GF-D8 (cell line): ENCODE measurements at regions not wholly inside any gene's neighbourhood (a gene's known extent, or its start where the extent isn't known, plus 50 kb on each side); places are given as distances from the start of the nearest gene placed in this dataset.

Source experiments
- DNase-seq: peaks from one replicate; lab custom pipeline; 2025; lab: John Stamatoyannopoulos, UW

GRCh38 chr3:117079997-117080396 is 370.4 kb downstream of the TUSC7 start:
- DNase-seq, result no peak

GRCh38 chr3:117080872-117081271 is 371.3 kb downstream of the TUSC7 start:
- DNase-seq, result no peak

- DNase-seq, result no peak
These were observed 374.7 kb downstream of the TUSC7 start for GRCh38 chr3:117084277-117084676.

GRCh38 chr3:117084739-117085270 is 375.2 kb downstream of the TUSC7 start:
- DNase-seq, result no peak

- DNase-seq, result no peak
These were observed 382.1 kb downstream of the TUSC7 start for GRCh38 chr3:117091676-117092075.

- no peak for DNase-seq
These were observed 387.0 kb downstream of the TUSC7 start for GRCh38 chr3:117096549-117096948.

GRCh38 chr3:117097351-117097750 is 387.8 kb downstream of the TUSC7 start:
- DNase-seq, result no peak

GRCh38 chr3:117101697-117102096 is 392.1 kb downstream of the TUSC7 start:
- no peak for DNase-seq

GRCh38 chr3:117102426-117102825 is 392.8 kb downstream of the TUSC7 start:
- no peak for DNase-seq

GRCh38 chr3:117103675-117104074 is 394.1 kb downstream of the TUSC7 start:
- DNase-seq, result no peak

GRCh38 chr3:117104381-117104780 is 394.8 kb downstream of the TUSC7 start:
- no peak for DNase-seq

GRCh38 chr3:117104792-117105191 is 395.2 kb downstream of the TUSC7 start:
- no peak for DNase-seq

GRCh38 chr3:117105686-117106085 is 396.1 kb downstream of the TUSC7 start:
- DNase-seq, result no peak

- no peak for DNase-seq
These were observed 396.8 kb downstream of the TUSC7 start for GRCh38 chr3:117106396-117106795.

GRCh38 chr3:117107946-117108345 is 398.4 kb downstream of the TUSC7 start:
- no peak for DNase-seq

GRCh38 chr3:117109178-117109577 is 399.6 kb downstream of the TUSC7 start:
- no peak for DNase-seq

GRCh38 chr3:117114517-117115265 is 405.1 kb downstream of the TUSC7 start:
- no peak for DNase-seq

- no peak for DNase-seq
These were observed 407.8 kb downstream of the TUSC7 start for GRCh38 chr3:117117188-117117936.

GRCh38 chr3:117118604-117119003 is 409.0 kb downstream of the TUSC7 start:
- DNase-seq, result no peak

GRCh38 chr3:117120014-117120413 is 410.4 kb downstream of the TUSC7 start:
- no peak for DNase-seq

GRCh38 chr3:117122609-117123008 is 413.0 kb downstream of the TUSC7 start:
- DNase-seq, result no peak

GRCh38 chr3:117126460-117126859 is 416.9 kb downstream of the TUSC7 start:
- no peak for DNase-seq

- DNase-seq, result no peak
These were observed 417.5 kb downstream of the TUSC7 start for GRCh38 chr3:117126946-117127546.
